CD4-positive, alpha-beta T cell (primary cell): ENCODE measurements at regions not wholly inside any gene's neighbourhood (a gene's known extent, or its start where the extent isn't known, plus 50 kb on each side); places are given as distances from the start of the nearest gene placed in this dataset.

Source experiments
- ATAC-seq: fragments of 200-7000 bp; cut with Tn5 transposase; one replicate; pipeline ENCODE4 v1.10.0; 2022; ENCODE audit warnings: mild to moderate bottlenecking; ENCODE audit not compliant: poor library complexity
- CTCF ChIA-PET: fragments of 350-600 bp; sonication (Branson Sonifier 250); formaldehyde crosslinking; loops from one replicate; lab custom pipeline; 2021; ENCODE audit warnings: antibody characterized with exemption, inconsistent platforms; lab: Charles Lee
- POLR2A ChIA-PET: fragments of 350-600 bp; sonication (Branson Sonifier 250); formaldehyde crosslinking; loops from one replicate; lab custom pipeline; 2021; ENCODE audit warnings: antibody characterized with exemption, inconsistent platforms; lab: Charles Lee
- DNase-seq, 14 experiments: peaks; one replicate each; pipeline ENCODE4 v3.0.0-alpha.2; 2013 to 2020; ENCODE audit warnings: mixed read lengths in 2 of 14
- H3K27ac ChIP-seq, 2 donors: one replicate each; pipeline versions ENCODE4 v1.5.1 to v1.7.0; 2013; ENCODE audit warnings: low read length in 2 of 2, low read depth in 1 of 2, mild to moderate bottlenecking in 1 of 2
- H3K27me3 ChIP-seq, 2 experiments: 1 replicate in 1 of 2; 2 replicates in 1 of 2; pipeline versions ENCODE4 v1.6.1 to v1.7.0; 2013; ENCODE audit warnings: low read length in 2 of 2, control low read depth in 1 of 2, mild to moderate bottlenecking in 1 of 2, moderate library complexity in 1 of 2; ENCODE audit not compliant: insufficient read depth in 2 of 2, control insufficient read depth in 1 of 2
- H3K36me3 ChIP-seq: one replicate; pipeline ENCODE4 v1.6.1; 2013; ENCODE audit warnings: low read length, control low read depth; ENCODE audit not compliant: insufficient read depth
- H3K4me1 ChIP-seq: one replicate; pipeline ENCODE4 v1.6.1; 2013; ENCODE audit warnings: low read length, control low read depth; ENCODE audit not compliant: insufficient read depth
- H3K4me3 ChIP-seq: one replicate; pipeline ENCODE4 v1.5.1; 2013; ENCODE audit warnings: mild to moderate bottlenecking, low read length, moderate library complexity
- H3K9me3 ChIP-seq, 2 experiments: 1 replicate in 1 of 2; 2 replicates in 1 of 2; pipeline versions ENCODE4 v1.6.1 to v1.7.0; 2013; ENCODE audit warnings: low read length in 2 of 2, mild to moderate bottlenecking in 2 of 2, control low read depth in 1 of 2, moderate library complexity in 1 of 2; ENCODE audit not compliant: control insufficient read depth in 1 of 2, insufficient read depth in 1 of 2
- H3K27ac Mint-ChIP-seq: one replicate; pipeline ENCODE4 v1.8.0; 2020; ENCODE audit warnings: mixed read lengths
- H3K27me3 Mint-ChIP-seq: one replicate; pipeline ENCODE4 v1.8.0; 2021; ENCODE audit warnings: mixed read lengths
- H3K36me3 Mint-ChIP-seq: one replicate; pipeline ENCODE4 v1.8.0; 2021; ENCODE audit warnings: low read depth, mixed read lengths
- H3K4me1 Mint-ChIP-seq: one replicate; pipeline ENCODE4 v1.8.0; 2021; ENCODE audit warnings: low read depth, mixed read lengths
- H3K4me3 Mint-ChIP-seq: one replicate; pipeline ENCODE4 v1.8.0; 2020; ENCODE audit warnings: mild to moderate bottlenecking, mixed read lengths
- H3K9me3 Mint-ChIP-seq: one replicate; pipeline ENCODE4 v1.8.0; 2020; ENCODE audit warnings: mixed read lengths
- intact Hi-C, 2 experiments: fragments of 100-400 bp; cut with DNase I in 1 of 2; cut with micrococcal nuclease in 1 of 2; formaldehyde crosslinking; loops; one replicate each; pipeline versions ENCODE4 v1.15.1 to v1.9.0; 2023 to 2025; cut with DNase I, micrococcal nuclease
- TF ChIP-seq, protein P1 (sequence below): fragments of 200-600 bp; IDR thresholded peaks from one replicate; pipeline ENCODE4 v1.8.0; 2022; ENCODE audit warnings: antibody characterized with exemption, mild to moderate bottlenecking

DNA sequence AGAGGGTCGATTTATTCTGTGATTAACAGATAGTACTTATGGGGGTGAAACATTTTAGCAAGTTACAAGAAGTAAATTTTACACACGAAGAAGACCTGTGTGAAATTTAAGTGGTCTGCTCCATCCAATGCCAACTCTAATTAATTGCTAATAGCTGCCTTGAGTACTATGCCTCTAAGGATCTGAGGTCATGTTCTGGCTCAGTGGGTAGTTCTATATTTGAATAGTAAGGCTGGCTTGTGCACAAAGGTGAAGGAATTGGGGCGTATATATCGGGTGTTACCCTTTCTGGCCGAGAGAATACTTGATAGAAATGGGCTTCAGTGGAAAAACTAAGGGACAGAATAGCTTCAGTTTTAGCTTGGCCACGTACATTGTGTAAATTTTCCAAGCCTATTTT is 345.2 kb upstream of the ANKRD30A start:
- ChIA-PET POLR2A (no interaction called here), CTCF (no interaction called here)
- H3K27me3 Mint-ChIP-seq = no peaks in the 10 kb centered on the region
- Histone ChIP-seq H3K27me3 (no peaks in the 10 kb centered on the region), H3K36me3 (no peaks in the 10 kb centered on the region), H3K4me1 (no peaks in the 10 kb centered on the region), H3K4me3 (no peak overlapping the region), H3K9me3 (peaks cover 0 to 17% of the 10 kb centered on the region in 2 experiments), H3K27ac (no peak overlapping the region)
- H3K36me3 Mint-ChIP-seq = no peaks in the 10 kb centered on the region
- DNase-seq = no peak
- no peak for ATAC-seq
- no peak overlapping the region for H3K27ac Mint-ChIP-seq
- intact Hi-C loops = no loop called here
- TF ChIP-seq, protein P1, sequence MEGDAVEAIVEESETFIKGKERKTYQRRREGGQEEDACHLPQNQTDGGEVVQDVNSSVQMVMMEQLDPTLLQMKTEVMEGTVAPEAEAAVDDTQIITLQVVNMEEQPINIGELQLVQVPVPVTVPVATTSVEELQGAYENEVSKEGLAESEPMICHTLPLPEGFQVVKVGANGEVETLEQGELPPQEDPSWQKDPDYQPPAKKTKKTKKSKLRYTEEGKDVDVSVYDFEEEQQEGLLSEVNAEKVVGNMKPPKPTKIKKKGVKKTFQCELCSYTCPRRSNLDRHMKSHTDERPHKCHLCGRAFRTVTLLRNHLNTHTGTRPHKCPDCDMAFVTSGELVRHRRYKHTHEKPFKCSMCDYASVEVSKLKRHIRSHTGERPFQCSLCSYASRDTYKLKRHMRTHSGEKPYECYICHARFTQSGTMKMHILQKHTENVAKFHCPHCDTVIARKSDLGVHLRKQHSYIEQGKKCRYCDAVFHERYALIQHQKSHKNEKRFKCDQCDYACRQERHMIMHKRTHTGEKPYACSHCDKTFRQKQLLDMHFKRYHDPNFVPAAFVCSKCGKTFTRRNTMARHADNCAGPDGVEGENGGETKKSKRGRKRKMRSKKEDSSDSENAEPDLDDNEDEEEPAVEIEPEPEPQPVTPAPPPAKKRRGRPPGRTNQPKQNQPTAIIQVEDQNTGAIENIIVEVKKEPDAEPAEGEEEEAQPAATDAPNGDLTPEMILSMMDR = no peak
- H3K9me3 Mint-ChIP-seq = peaks cover 4% of the 10 kb centered on the region
- H3K4me3 Mint-ChIP-seq = no peak overlapping the region
- H3K4me1 Mint-ChIP-seq = no peaks in the 10 kb centered on the region

DNA sequence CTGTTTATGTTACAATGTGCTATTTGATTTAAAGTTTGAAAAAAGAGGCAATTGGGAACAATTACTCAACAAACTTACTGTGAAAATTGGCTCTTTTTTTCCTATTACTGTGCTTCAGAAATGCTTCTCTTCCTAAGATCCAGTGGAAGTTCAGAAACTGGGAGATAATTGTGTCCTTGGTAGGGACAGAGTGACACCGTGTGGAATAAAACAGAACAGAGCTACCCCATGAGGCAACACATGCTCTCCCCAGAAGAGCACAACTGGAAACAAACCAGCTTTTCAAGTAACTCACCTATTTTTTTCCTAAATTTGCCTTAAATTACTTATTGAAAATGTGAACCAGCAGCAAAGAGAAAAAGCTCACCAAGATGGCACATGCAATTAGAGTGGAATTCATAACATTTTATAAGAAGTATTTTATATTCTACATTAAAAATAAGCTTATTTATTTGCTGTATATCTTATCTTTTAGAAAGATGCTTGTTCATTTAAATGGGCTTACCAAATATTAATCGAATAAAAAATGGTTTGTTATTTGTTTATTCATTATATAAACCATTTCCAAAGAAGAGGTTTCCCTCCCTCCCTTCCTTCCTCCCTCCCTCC is 346.1 kb upstream of the ANKRD30A start:
- Mint-ChIP-seq H3K9me3 (peaks cover 4% of the 10 kb centered on the region), H3K27ac (no peak overlapping the region), H3K27me3 (no peaks in the 10 kb centered on the region), H3K4me1 (no peaks in the 10 kb centered on the region), H3K36me3 (no peaks in the 10 kb centered on the region), H3K4me3 (no peak overlapping the region)
- ATAC-seq = no peak
- Histone ChIP-seq H3K4me3 (no peak overlapping the region), H3K36me3 (no peaks in the 10 kb centered on the region), H3K4me1 (no peaks in the 10 kb centered on the region), H3K9me3 (peaks cover 0 to 19% of the 10 kb centered on the region in 2 experiments), H3K27me3 (no peaks in the 10 kb centered on the region), H3K27ac (no peak overlapping the region)
- CTCF ChIA-PET = no interaction called here
- intact Hi-C loops = no loop called here
- POLR2A ChIA-PET = no interaction called here
- no peak for DNase-seq
- TF ChIP-seq, protein P1 = no peak

DNA sequence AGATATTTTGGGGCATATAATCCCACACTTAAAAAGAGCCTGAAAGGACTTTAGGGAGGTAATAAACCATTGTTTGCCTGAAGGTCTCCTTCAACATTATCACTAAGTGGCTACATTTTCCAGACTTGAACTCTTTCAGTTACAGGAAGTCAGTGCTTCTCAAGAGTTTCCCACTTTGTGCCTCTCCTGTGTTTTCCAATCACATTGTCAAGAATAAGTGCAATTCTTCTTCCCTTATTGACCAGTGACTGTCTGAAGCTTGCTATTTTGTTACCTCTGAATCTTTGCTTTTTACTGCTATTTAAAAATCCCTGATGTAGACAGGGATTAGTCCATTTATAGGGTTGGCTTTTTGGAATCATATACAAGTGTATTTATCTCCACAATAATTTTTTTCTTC is 346.7 kb upstream of the ANKRD30A start:
- POLR2A ChIA-PET = no interaction called here
- no peak for DNase-seq
- H3K27me3 Mint-ChIP-seq = no peaks in the 10 kb centered on the region
- no peak overlapping the region for H3K4me3 ChIP-seq
- no peaks in the 10 kb centered on the region for H3K27me3 ChIP-seq
- peaks cover 4% of the 10 kb centered on the region for H3K9me3 Mint-ChIP-seq
- TF ChIP-seq, protein P1 = no peak
- H3K9me3 ChIP-seq = peaks cover 0 to 13% of the 10 kb centered on the region in 2 experiments
- H3K4me1 ChIP-seq = no peaks in the 10 kb centered on the region
- no peaks in the 10 kb centered on the region for H3K36me3 Mint-ChIP-seq
- no peak overlapping the region for H3K27ac ChIP-seq
- no peaks in the 10 kb centered on the region for H3K4me1 Mint-ChIP-seq
- no peak overlapping the region for H3K4me3 Mint-ChIP-seq
- no peak overlapping the region for H3K27ac Mint-ChIP-seq
- intact Hi-C loops = no loop called here
- ATAC-seq = no peak
- H3K36me3 ChIP-seq = no peaks in the 10 kb centered on the region
- CTCF ChIA-PET = no interaction called here
